ENCODE measurements at regions not wholly inside any gene's neighbourhood (a gene's known extent, or its start where the extent isn't known, plus 50 kb on each side); places are given as distances from the start of the nearest gene placed in this dataset.

DNA sequence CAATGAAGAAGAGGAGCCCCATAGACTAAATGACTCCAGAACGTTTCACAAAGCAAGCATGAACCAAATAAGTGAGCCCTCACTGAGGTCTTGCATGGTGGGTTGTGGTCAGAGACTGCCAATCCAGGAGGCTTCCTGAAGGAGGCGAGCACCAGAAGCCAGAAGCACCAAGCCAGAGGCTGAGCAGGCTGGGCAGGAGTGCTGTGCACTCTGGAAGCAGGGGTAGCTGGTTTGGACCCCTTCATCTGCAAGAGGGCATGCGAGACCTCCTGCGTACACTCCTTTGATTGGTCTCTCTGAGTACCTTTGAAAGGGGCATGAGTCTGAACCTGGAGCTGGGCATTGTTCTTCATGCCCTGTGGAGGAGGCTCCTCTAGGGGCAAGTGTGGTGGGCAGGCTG lies 192.5 kb downstream of the HAUS1 start:
- Histone ChIP-seq H3K27me3 (ENCODE audit: low read depth, low read length) (no peaks in the 10 kb centered on the region), H3K4me2 (ENCODE audit: low read length) (no peak overlapping the region), H4K20me1 (ENCODE audit: insufficient read depth, low read length) (no peaks in the 10 kb centered on the region), H3K4me1 (ENCODE audit: low read length) (no peaks in the 10 kb centered on the region), H3K27ac (ENCODE audit: low read length) (no peak overlapping the region), H3K9me3 (ENCODE audit: insufficient read depth, low read length) (no peaks in the 10 kb centered on the region), H3K4me3 (ENCODE audit: low read length) (no peak overlapping the region), H3K36me3 (replicated peaks; ENCODE audit: low read depth, low read length) (no peaks in the 10 kb centered on the region), H3K79me2 (ENCODE audit: low read length) (no peaks in the 10 kb centered on the region), H2AFZ (ENCODE audit: low read depth, low read length) (no peak overlapping the region), H3K9ac (ENCODE audit: low read length) (no peak overlapping the region)
- TF ChIP-seq, protein P1, sequence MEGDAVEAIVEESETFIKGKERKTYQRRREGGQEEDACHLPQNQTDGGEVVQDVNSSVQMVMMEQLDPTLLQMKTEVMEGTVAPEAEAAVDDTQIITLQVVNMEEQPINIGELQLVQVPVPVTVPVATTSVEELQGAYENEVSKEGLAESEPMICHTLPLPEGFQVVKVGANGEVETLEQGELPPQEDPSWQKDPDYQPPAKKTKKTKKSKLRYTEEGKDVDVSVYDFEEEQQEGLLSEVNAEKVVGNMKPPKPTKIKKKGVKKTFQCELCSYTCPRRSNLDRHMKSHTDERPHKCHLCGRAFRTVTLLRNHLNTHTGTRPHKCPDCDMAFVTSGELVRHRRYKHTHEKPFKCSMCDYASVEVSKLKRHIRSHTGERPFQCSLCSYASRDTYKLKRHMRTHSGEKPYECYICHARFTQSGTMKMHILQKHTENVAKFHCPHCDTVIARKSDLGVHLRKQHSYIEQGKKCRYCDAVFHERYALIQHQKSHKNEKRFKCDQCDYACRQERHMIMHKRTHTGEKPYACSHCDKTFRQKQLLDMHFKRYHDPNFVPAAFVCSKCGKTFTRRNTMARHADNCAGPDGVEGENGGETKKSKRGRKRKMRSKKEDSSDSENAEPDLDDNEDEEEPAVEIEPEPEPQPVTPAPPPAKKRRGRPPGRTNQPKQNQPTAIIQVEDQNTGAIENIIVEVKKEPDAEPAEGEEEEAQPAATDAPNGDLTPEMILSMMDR (IDR thresholded peaks at IDR 0.05; ENCODE audit: low read depth, low read length): no peak
- no peak for TF ChIP-seq EZH2phosphoT487 (IDR thresholded peaks at IDR 0.05; ENCODE audit: low read depth)

DNA sequence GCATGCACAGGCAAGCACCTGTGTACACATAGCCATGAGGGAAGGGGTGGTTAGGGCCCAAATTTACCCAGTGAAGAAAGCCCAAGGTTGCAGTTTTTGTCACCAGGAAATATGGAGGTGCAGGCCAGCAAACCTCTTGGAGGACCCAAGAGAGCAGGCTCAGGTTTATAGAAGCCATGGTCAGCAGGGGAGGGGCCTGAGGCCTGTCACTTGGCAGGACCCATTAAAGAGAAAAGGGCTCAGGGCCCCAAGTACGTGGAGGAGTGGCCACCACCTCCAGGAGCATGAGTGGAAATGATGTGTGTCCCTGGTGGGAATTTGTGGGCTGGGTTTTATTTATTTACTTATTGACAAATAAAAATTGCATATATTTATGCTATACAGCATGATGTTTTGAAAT lies 192.9 kb downstream of the HAUS1 start:
- no peak for TF ChIP-seq EZH2phosphoT487 (IDR thresholded peaks at IDR 0.05; ENCODE audit: low read depth)
- TF ChIP-seq, protein P1 (IDR thresholded peaks at IDR 0.05; ENCODE audit: low read depth, low read length): no peak
- Histone ChIP-seq H3K4me3 (ENCODE audit: low read length) (no peak overlapping the region), H3K4me2 (ENCODE audit: low read length) (no peak overlapping the region), H3K9ac (ENCODE audit: low read length) (no peak overlapping the region), H3K4me1 (ENCODE audit: low read length) (no peaks in the 10 kb centered on the region), H3K27me3 (ENCODE audit: low read depth, low read length) (no peaks in the 10 kb centered on the region), H2AFZ (ENCODE audit: low read depth, low read length) (no peak overlapping the region), H3K79me2 (ENCODE audit: low read length) (no peaks in the 10 kb centered on the region), H3K27ac (ENCODE audit: low read length) (no peak overlapping the region), H3K9me3 (ENCODE audit: insufficient read depth, low read length) (no peaks in the 10 kb centered on the region), H4K20me1 (ENCODE audit: insufficient read depth, low read length) (no peaks in the 10 kb centered on the region), H3K36me3 (replicated peaks; ENCODE audit: low read depth, low read length) (no peaks in the 10 kb centered on the region)

DNA sequence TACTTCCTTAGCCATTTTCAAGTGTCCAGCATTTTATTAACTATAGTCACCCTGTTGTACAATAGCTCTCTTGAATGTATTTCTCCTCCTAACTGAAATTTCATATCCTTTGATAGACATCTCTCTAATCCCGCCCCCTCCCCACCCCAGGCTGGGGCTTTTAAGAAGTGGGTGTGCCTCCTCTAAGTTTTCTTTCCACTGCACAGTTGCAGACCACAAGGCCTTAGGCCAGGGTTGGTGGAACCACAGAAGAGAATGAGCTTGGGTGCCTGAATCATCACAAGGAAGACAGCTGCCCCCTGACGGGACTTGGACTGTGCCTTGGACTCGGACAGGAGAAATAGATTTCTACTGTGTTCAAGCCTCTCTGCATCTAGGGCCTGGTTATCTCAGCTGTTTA lies 193.4 kb downstream of the HAUS1 start:
- H3K9me3 ChIP-seq (ENCODE audit: insufficient read depth, low read length): no peaks in the 10 kb centered on the region
- no peak overlapping the region for H3K9ac ChIP-seq (ENCODE audit: low read length)
- no peak for TF ChIP-seq EZH2phosphoT487 (IDR thresholded peaks at IDR 0.05; ENCODE audit: low read depth)
- TF ChIP-seq, protein P1 (IDR thresholded peaks at IDR 0.05; ENCODE audit: low read depth, low read length): no peak
- H3K4me1 ChIP-seq (ENCODE audit: low read length): no peaks in the 10 kb centered on the region
- no peaks in the 10 kb centered on the region for H3K27me3 ChIP-seq (ENCODE audit: low read depth, low read length)
- H3K4me2 ChIP-seq (ENCODE audit: low read length): no peak overlapping the region
- H3K36me3 ChIP-seq (replicated peaks; ENCODE audit: low read depth, low read length): no peaks in the 10 kb centered on the region
- H3K4me3 ChIP-seq (ENCODE audit: low read length): no peak overlapping the region
- no peaks in the 10 kb centered on the region for H4K20me1 ChIP-seq (ENCODE audit: insufficient read depth, low read length)
- H2AFZ ChIP-seq (ENCODE audit: low read depth, low read length): no peak overlapping the region
- H3K79me2 ChIP-seq (ENCODE audit: low read length): no peaks in the 10 kb centered on the region
- H3K27ac ChIP-seq (ENCODE audit: low read length): no peak overlapping the region

DNA sequence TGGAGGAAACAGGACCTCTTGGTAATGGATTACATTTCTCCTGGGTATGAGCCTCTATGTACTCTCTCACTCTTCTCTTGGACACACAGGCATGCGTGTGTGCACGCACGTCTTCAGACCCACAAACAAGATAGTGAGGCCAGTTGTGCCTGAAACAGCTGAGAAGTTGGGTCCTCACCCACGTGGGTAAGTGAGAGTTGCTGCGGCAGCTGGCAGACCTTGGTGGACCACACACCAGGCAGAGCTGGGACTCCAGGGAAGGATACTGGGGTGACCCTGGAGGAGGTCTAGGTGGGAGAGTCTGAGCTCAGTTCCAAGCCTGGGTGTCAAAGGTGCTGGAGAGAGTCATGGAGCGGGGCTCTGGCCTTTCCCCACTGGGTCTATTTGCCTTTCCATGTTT lies 194.3 kb downstream of the HAUS1 start:
- no peak for TF ChIP-seq EZH2phosphoT487 (IDR thresholded peaks at IDR 0.05; ENCODE audit: low read depth)
- TF ChIP-seq, protein P1 (IDR thresholded peaks at IDR 0.05; ENCODE audit: low read depth, low read length): no peak
- H3K9ac ChIP-seq (ENCODE audit: low read length): no peak overlapping the region
- no peak overlapping the region for H3K27ac ChIP-seq (ENCODE audit: low read length)
- H3K27me3 ChIP-seq (ENCODE audit: low read depth, low read length): no peaks in the 10 kb centered on the region
- H2AFZ ChIP-seq (ENCODE audit: low read depth, low read length): no peak overlapping the region
- no peaks in the 10 kb centered on the region for H3K9me3 ChIP-seq (ENCODE audit: insufficient read depth, low read length)
- no peaks in the 10 kb centered on the region for H3K36me3 ChIP-seq (replicated peaks; ENCODE audit: low read depth, low read length)
- no peaks in the 10 kb centered on the region for H4K20me1 ChIP-seq (ENCODE audit: insufficient read depth, low read length)
- H3K79me2 ChIP-seq (ENCODE audit: low read length): no peaks in the 10 kb centered on the region
- no peak overlapping the region for H3K4me3 ChIP-seq (ENCODE audit: low read length)
- no peak overlapping the region for H3K4me2 ChIP-seq (ENCODE audit: low read length)
- no peaks in the 10 kb centered on the region for H3K4me1 ChIP-seq (ENCODE audit: low read length)

Data from OCI-LY3 (cell line).